Karpas-422 (cell line): ENCODE measurements at regions not wholly inside any gene's neighbourhood (a gene's known extent, or its start where the extent isn't known, plus 50 kb on each side); places are given as distances from the start of the nearest gene placed in this dataset.

Experiments used
- DNase-seq: peaks from one replicate; pipeline ENCODE4 v3.0.0-alpha.2; 2015
- H2AFZ ChIP-seq: fragments of 200-600 bp; sonication (generic); 2 replicates; pipeline ENCODE4 v1.6.1; 2014; ENCODE audit warnings: antibody characterized with exemption, low read length, mixed read lengths
- H3K27ac ChIP-seq: fragments of 200-600 bp; sonication (generic); 2 replicates; pipeline ENCODE4 v1.5.1; 2014; ENCODE audit warnings: mild to moderate bottlenecking, low read length, moderate library complexity
- H3K27me3 ChIP-seq: fragments of 200-600 bp; sonication (generic); 2 replicates; pipeline ENCODE4 v1.6.1; 2014; ENCODE audit warnings: low read length, mixed read lengths
- H3K36me3 ChIP-seq: fragments of 200-600 bp; sonication (generic); 2 replicates; pipeline ENCODE4 v1.6.1; 2014; ENCODE audit warnings: low read length, mixed read lengths; ENCODE audit not compliant: insufficient read depth
- H3K4me1 ChIP-seq: fragments of 200-600 bp; sonication (generic); 2 replicates; pipeline ENCODE4 v1.6.1; 2014; ENCODE audit warnings: mild to moderate bottlenecking, low read length, mixed read lengths
- H3K4me2 ChIP-seq: fragments of 200-600 bp; sonication (generic); 2 replicates; pipeline ENCODE4 v1.6.1; 2014; ENCODE audit warnings: low read length, low read depth, mild to moderate bottlenecking; ENCODE audit not compliant: poor library complexity, severe bottlenecking
- H3K4me3 ChIP-seq: fragments of 200-600 bp; sonication (generic); 2 replicates; pipeline ENCODE4 v1.5.1; 2014; ENCODE audit warnings: mild to moderate bottlenecking, antibody characterized with exemption, low read length, mixed read lengths
- H3K79me2 ChIP-seq: fragments of 200-600 bp; sonication (generic); 2 replicates; pipeline ENCODE4 v1.6.1; 2014; ENCODE audit warnings: mild to moderate bottlenecking, low read length, mixed read lengths
- H3K9ac ChIP-seq: fragments of 200-600 bp; sonication (generic); 2 replicates; pipeline ENCODE4 v1.6.0; 2014; ENCODE audit warnings: low read length
- H3K9me2 ChIP-seq: fragments of 200-600 bp; sonication (generic), shearing (Covaris generic); replicated peaks from 2 replicates; pipeline ENCODE4 v1.6.0; 2014; ENCODE audit warnings: mild to moderate bottlenecking, low read length, moderate library complexity; ENCODE audit not compliant: insufficient read depth
- H3K9me3 ChIP-seq: fragments of 300-700, 200-600 bp; sonication (generic); 2 replicates; pipeline ENCODE4 v1.6.1; 2014; ENCODE audit warnings: low read length, mixed read lengths
- H4K20me1 ChIP-seq: fragments of 200-600 bp; sonication (generic); 2 replicates; pipeline ENCODE4 v1.6.1; 2014; ENCODE audit warnings: mild to moderate bottlenecking, antibody characterized with exemption, low read length, low read depth; ENCODE audit not compliant: insufficient read depth

DNA sequence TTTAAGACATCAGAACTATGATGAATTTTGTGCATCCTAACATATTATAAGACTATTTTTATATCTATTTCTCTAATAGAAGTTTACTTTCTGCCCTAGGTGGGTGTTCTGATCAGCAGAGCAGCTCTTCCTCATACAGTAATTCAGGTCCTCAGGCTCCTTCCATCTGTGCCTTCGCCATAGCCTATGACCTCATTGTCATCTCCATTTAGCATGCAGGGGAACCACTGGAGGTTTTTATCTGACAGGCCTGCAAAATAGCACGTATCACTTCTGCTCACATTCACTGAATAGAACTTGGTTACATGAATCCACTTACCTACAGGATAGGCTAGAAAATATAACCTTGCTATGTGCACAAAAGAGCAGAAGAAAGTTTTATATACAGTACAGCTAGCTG, 159.4 kb upstream of the CCNH start:
- no peaks in the 10 kb centered on the region for H3K27me3 ChIP-seq

DNA sequence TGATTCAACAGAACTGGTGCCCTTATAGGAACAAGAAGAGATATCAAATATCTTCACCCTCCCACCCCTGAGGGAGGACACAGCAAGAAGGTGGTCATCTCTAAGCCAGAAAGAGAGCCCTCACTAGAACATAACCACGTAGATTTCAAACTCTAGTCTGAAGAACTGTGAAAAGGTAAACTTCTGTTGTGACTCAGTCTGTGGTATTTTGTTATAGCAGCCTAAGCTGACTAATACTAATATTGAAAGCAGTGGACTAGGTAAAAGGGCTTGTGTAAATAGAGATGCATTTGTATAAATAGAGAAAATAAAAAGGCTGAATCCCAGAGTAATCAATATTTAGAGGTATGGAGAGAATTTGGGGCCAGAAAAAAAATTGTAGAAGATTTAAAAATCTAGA, 157.6 kb upstream of the CCNH start:
- Histone ChIP-seq H3K9me2 (no peaks in the 10 kb centered on the region), H3K4me3 (no peak overlapping the region), H3K79me2 (no peaks in the 10 kb centered on the region), H3K9ac (no peak overlapping the region), H3K36me3 (no peaks in the 10 kb centered on the region), H3K27me3 (no peaks in the 10 kb centered on the region), H3K4me2 (no peak overlapping the region), H3K9me3 (no peaks in the 10 kb centered on the region), H2AFZ (no peak overlapping the region), H3K4me1 (no peaks in the 10 kb centered on the region), H4K20me1 (no peaks in the 10 kb centered on the region), H3K27ac (no peak overlapping the region)
- no peak for DNase-seq

More for the DNA sequence above, 159.4 kb upstream of the CCNH start:
- H3K9me2 ChIP-seq: no peaks in the 10 kb centered on the region
- H3K79me2 ChIP-seq: no peaks in the 10 kb centered on the region
- no peaks in the 10 kb centered on the region for H3K36me3 ChIP-seq
- no peaks in the 10 kb centered on the region for H3K9me3 ChIP-seq
- H3K27ac ChIP-seq: no peak overlapping the region
- no peak overlapping the region for H2AFZ ChIP-seq
- H3K4me3 ChIP-seq: no peak overlapping the region
- no peak overlapping the region for H3K9ac ChIP-seq
- H4K20me1 ChIP-seq: no peaks in the 10 kb centered on the region
- H3K4me1 ChIP-seq: no peaks in the 10 kb centered on the region
- H3K4me2 ChIP-seq: no peak overlapping the region
- DNase-seq: no peak

DNA sequence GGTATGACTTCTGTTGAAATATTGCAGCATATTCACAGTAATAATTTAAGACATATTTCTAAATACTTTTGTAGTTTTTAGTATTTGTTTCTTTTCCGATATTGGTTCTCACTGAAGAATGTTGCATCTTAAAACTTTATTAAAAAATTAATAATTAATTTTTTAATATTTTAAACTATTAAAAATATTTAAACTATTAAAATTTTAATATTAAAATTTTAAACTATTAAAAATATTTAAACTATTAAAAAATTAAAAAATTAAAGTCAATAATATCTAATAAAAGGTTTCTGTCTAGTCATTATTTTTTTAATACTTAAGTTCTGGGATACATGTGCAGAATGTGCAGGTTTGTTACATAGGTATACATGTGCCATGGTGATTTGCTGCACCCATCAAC, 149.3 kb upstream of the CCNH start:
- Histone ChIP-seq H2AFZ (no peak overlapping the region), H3K36me3 (no peaks in the 10 kb centered on the region), H3K27me3 (no peaks in the 10 kb centered on the region), H3K9ac (no peak overlapping the region), H4K20me1 (no peaks in the 10 kb centered on the region), H3K4me2 (no peak overlapping the region), H3K79me2 (no peaks in the 10 kb centered on the region), H3K27ac (no peak overlapping the region), H3K9me2 (no peaks in the 10 kb centered on the region), H3K4me3 (no peak overlapping the region), H3K4me1 (no peaks in the 10 kb centered on the region), H3K9me3 (no peaks in the 10 kb centered on the region)
- DNase-seq: no peak

DNA sequence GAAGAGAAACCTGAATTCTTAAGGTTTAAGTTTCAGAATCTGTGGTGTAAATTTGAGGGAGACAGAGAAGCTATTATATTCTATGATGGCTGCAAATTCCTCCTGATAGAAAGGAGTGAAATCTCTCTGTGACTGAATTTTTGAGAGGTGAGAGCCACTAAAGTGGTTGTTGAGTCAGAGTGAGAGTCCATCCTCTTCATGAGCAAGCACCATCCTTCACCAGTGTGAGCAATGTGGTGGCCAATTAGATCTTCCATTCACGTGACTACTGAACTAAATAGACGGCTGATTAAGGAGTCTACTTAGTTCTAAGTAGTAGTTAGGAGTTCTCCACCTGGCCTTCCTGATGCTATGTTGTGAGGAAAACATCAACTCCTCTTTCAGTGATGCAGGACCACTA, 147.8 kb upstream of the CCNH start:
- no peaks in the 10 kb centered on the region for H4K20me1 ChIP-seq
- H3K4me1 ChIP-seq: no peaks in the 10 kb centered on the region

DNA sequence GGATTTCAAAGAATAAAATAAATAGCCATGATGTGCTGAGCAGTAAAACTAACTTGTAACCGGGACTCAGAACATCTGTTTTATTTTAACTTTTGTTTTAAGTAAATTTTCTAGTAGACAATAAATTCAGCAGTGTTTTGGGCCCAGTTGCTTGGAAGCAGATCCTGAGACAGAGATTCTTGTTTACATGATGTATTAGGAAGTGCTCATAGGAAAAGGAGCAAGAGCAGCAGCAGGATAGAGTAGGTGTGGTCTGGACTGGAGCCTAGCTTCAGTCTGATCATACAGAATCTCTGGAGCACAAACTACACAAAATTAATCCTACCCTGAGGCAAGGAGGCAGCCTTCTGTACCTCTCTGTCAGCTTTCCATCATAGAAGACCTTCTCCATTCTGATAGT, 139.2 kb upstream of the CCNH start:
- H3K9me2 ChIP-seq: no peaks in the 10 kb centered on the region; the same call in none of the 2 replicates
- no peak overlapping the region for H3K9ac ChIP-seq
- H2AFZ ChIP-seq: no peak overlapping the region
- no peaks in the 10 kb centered on the region for H3K79me2 ChIP-seq
- no peaks in the 10 kb centered on the region for H3K9me3 ChIP-seq
- no peak overlapping the region for H3K4me3 ChIP-seq
- no peak for DNase-seq
- no peak overlapping the region for H3K4me2 ChIP-seq
- no peaks in the 10 kb centered on the region for H3K4me1 ChIP-seq
- no peak overlapping the region for H3K27ac ChIP-seq
- H4K20me1 ChIP-seq: no peaks in the 10 kb centered on the region
- H3K36me3 ChIP-seq: no peaks in the 10 kb centered on the region
- H3K27me3 ChIP-seq: no peaks in the 10 kb centered on the region

More for the DNA sequence above, 147.8 kb upstream of the CCNH start:
- Histone ChIP-seq H3K9ac (no peak overlapping the region), H2AFZ (no peak overlapping the region), H3K9me2 (no peaks in the 10 kb centered on the region; the same call in 1 of the 2 replicates), H3K36me3 (no peaks in the 10 kb centered on the region), H3K4me3 (no peak overlapping the region), H3K9me3 (no peaks in the 10 kb centered on the region), H3K27ac (no peak overlapping the region), H3K79me2 (no peaks in the 10 kb centered on the region), H3K4me2 (no peak overlapping the region), H3K27me3 (no peaks in the 10 kb centered on the region)
- DNase-seq: no peak

DNA sequence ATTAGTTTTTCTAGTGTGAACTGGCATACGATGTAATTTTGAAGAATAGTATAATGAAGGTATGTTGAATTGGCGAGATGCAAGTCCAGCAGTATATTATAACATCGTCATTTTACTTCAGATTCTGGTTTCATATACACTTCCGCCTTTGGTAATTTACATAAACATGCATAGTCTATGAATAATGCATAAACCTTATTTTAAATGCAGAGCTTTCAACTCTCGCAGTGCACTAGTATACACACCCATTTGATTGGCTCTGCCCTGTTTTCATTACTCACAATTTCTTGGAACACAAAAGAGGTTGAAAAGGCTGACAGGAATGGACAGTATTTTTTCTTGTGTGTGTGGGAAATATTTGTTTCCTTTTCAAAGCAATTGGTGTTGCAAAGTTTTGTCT, 128.9 kb upstream of the CCNH start:
- no peaks in the 10 kb centered on the region for H3K36me3 ChIP-seq
- H3K79me2 ChIP-seq: no peaks in the 10 kb centered on the region
- no peak overlapping the region for H2AFZ ChIP-seq
- H3K9ac ChIP-seq: no peak overlapping the region
- no peak overlapping the region for H3K4me2 ChIP-seq
- H3K9me3 ChIP-seq: no peaks in the 10 kb centered on the region
- no peak overlapping the region for H3K4me3 ChIP-seq
- H4K20me1 ChIP-seq: no peaks in the 10 kb centered on the region
- peaks cover 7% of the 10 kb centered on the region; the same call in 1 of the 2 replicates for H3K4me1 ChIP-seq
- H3K9me2 ChIP-seq: no peaks in the 10 kb centered on the region
- DNase-seq: no peak
- no peaks in the 10 kb centered on the region for H3K27me3 ChIP-seq
- no peak overlapping the region for H3K27ac ChIP-seq

DNA sequence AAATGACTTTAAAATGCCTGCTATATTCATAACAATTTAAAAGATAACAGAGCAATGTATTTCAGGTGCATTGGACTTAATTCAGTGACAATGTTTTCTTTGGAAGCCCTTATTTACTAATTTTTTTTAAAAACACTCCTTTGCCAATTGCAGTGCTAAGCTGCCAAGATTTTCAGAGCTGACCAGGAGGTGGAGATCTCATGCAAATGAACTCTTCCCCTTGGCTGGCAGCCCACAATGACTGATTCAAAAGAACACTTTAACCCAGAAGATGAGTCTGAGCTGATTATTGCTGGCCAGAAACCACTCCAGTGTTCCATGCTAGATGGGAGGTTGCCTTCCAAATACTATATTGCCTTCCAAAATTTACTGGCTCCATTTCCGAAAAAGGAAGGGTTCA, 128.3 kb upstream of the CCNH start:
- H3K9me2 ChIP-seq: no peaks in the 10 kb centered on the region
- peak; percentile 41 for DNase-seq
- H3K79me2 ChIP-seq: no peaks in the 10 kb centered on the region
- H3K9ac ChIP-seq: no peak overlapping the region
- no peaks in the 10 kb centered on the region for H4K20me1 ChIP-seq
- H3K27ac ChIP-seq: no peak overlapping the region
- no peak overlapping the region for H3K4me3 ChIP-seq
- no peak overlapping the region for H3K4me2 ChIP-seq
- H3K27me3 ChIP-seq: no peaks in the 10 kb centered on the region
- H3K4me1 ChIP-seq: peaks cover 7% of the 10 kb centered on the region; the same call in 1 of the 2 replicates
- H2AFZ ChIP-seq: no peak overlapping the region
- no peaks in the 10 kb centered on the region for H3K36me3 ChIP-seq
- no peaks in the 10 kb centered on the region for H3K9me3 ChIP-seq

DNA sequence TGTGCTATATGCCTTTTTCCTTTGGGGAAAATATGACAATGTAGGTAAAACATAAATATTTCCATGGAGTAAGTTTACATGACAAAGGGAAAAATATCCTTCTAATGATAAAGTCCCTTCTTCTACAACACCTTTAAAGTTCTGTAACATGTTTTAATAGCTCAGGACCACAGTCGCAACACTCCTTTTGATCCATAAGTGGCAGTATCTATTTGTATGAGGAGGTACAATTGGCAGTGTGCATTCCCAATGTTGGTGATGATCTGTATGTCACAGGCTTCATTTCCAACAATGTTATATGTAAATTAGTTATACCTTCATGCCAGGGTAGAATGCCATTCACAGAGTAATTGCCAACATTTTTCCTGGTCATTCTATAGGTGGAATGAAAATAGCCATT, 127.1 kb upstream of the CCNH start:
- Histone ChIP-seq H3K4me3 (no peak overlapping the region), H3K27ac (no peak overlapping the region), H3K79me2 (no peaks in the 10 kb centered on the region), H3K36me3 (no peaks in the 10 kb centered on the region), H3K9me3 (no peaks in the 10 kb centered on the region), H4K20me1 (no peaks in the 10 kb centered on the region), H3K4me2 (no peak overlapping the region), H3K9me2 (no peaks in the 10 kb centered on the region), H3K9ac (no peak overlapping the region), H2AFZ (no peak overlapping the region), H3K4me1 (peaks cover 7% of the 10 kb centered on the region; the same call in 1 of the 2 replicates), H3K27me3 (no peaks in the 10 kb centered on the region)
- DNase-seq: no peak

DNA sequence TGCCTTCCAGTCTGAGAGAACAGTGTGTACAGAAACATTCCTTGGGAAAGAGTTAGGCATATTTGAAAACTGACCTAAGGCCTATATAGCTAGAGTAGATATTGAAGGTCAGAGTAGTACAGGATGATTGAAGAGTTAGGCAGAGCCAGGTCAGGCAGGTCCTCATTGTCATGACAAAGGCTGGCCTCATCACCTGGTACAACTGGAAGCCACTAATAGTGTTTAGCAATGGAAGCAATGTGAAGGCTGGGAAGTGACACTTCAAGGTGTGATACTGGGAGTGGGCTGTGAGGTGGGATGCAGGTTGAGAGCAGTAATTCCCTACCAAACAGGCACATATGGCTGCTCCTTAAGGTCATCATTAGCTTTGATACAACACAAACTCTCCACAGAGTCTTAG, 123.6 kb upstream of the CCNH start:
- Histone ChIP-seq H3K9me2 (no peaks in the 10 kb centered on the region), H3K9me3 (no peaks in the 10 kb centered on the region), H3K4me1 (peaks cover 3% of the 10 kb centered on the region; the same call in 1 of the 2 replicates), H3K36me3 (no peaks in the 10 kb centered on the region), H3K79me2 (no peaks in the 10 kb centered on the region), H4K20me1 (no peaks in the 10 kb centered on the region), H3K9ac (no peak overlapping the region), H2AFZ (no peak overlapping the region), H3K4me2 (no peak overlapping the region), H3K27ac (no peak overlapping the region), H3K4me3 (no peak overlapping the region), H3K27me3 (no peaks in the 10 kb centered on the region)
- DNase-seq: no peak
